Mammary epithelial cell (primary cell): ENCODE measurements at regions not wholly inside any gene's neighbourhood (a gene's known extent, or its start where the extent isn't known, plus 50 kb on each side); places are given as distances from the start of the nearest gene placed in this dataset.

ENCODE experiments used
- EZH2 ChIP-seq: IDR thresholded peaks from 2 replicates; pipeline ENCODE4 v1.6.1; 2012; ENCODE audit warnings: low read length, inconsistent platforms, borderline replicate concordance
- TF ChIP-seq, protein P1 (sequence below), 2 donors: IDR thresholded peaks in 1 of 2; conservative IDR thresholded peaks in 1 of 2; 2 replicates each; pipeline ENCODE4 v1.5.1; 2011 to 2012; ENCODE audit warnings: inconsistent platforms in 2 of 2, low read length in 2 of 2, mild to moderate bottlenecking in 2 of 2, control low read depth in 1 of 2, low read depth in 1 of 2; ENCODE audit not compliant: insufficient read depth in 1 of 2; ENCODE audit errors: extremely low read depth in 1 of 2

GRCh38 chr5:30479104-30479503, 714.4 kb upstream of the CDH6 start:
- TF ChIP-seq, protein P1, sequence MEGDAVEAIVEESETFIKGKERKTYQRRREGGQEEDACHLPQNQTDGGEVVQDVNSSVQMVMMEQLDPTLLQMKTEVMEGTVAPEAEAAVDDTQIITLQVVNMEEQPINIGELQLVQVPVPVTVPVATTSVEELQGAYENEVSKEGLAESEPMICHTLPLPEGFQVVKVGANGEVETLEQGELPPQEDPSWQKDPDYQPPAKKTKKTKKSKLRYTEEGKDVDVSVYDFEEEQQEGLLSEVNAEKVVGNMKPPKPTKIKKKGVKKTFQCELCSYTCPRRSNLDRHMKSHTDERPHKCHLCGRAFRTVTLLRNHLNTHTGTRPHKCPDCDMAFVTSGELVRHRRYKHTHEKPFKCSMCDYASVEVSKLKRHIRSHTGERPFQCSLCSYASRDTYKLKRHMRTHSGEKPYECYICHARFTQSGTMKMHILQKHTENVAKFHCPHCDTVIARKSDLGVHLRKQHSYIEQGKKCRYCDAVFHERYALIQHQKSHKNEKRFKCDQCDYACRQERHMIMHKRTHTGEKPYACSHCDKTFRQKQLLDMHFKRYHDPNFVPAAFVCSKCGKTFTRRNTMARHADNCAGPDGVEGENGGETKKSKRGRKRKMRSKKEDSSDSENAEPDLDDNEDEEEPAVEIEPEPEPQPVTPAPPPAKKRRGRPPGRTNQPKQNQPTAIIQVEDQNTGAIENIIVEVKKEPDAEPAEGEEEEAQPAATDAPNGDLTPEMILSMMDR (conservative IDR thresholded peaks at IDR 0.05 in 1 of 2, IDR thresholded peaks at IDR 0.05 in 1 of 2; ENCODE audit: extremely low read depth in 1 of 2, insufficient read depth in 1 of 2, low read depth in 1 of 2, low read length in 2 of 2) = no peak
- no peak for TF ChIP-seq EZH2
